ENCODE measurements at regions not wholly inside any gene's neighbourhood (a gene's known extent, or its start where the extent isn't known, plus 50 kb on each side); places are given as distances from the start of the nearest gene placed in this dataset.

- TF ChIP-seq CTCF (IDR thresholded peaks at IDR 0.05) = no peak
- no peak for TF ChIP-seq EP300 (IDR thresholded peaks at IDR 0.05; ENCODE audit: low read depth)
These were observed 155.3 kb upstream of the PKN2 start for GRCh38 chr1:88528792-88529191.
